Activated T-cell treated with anti-CD3 and anti-CD28 coated beads, Interleukin-2, amount 50 U/mL, for 4 hours (primary cell): ENCODE measurements at regions not wholly inside any gene's neighbourhood (a gene's known extent, or its start where the extent isn't known, plus 50 kb on each side); places are given as distances from the start of the nearest gene placed in this dataset.

Source experiments
- ATAC-seq, 2 donors: fragments of 200-7000 bp; cut with Tn5 transposase; one replicate each; pipeline ENCODE4 v1.10.0; 2021
- DNase-seq: peaks from one replicate; pipeline ENCODE4 v3.0.0-alpha.2; 2020
- H3K27me3 Mint-ChIP-seq: one replicate; pipeline ENCODE4 v1.8.0; 2021; ENCODE audit warnings: low read depth, mixed read lengths
- H3K36me3 Mint-ChIP-seq: one replicate; pipeline ENCODE4 v1.8.0; 2022; ENCODE audit warnings: mixed read lengths; ENCODE audit not compliant: insufficient read depth
- H3K4me1 Mint-ChIP-seq: one replicate; pipeline ENCODE4 v1.8.0; 2021; ENCODE audit warnings: low read depth, mixed read lengths
- H3K4me3 Mint-ChIP-seq: one replicate; pipeline ENCODE4 v1.8.0; 2021; ENCODE audit warnings: mild to moderate bottlenecking, moderate library complexity, mixed read lengths
- H3K9me3 Mint-ChIP-seq: one replicate; pipeline ENCODE4 v1.8.0; 2021; ENCODE audit warnings: mixed read lengths

DNA sequence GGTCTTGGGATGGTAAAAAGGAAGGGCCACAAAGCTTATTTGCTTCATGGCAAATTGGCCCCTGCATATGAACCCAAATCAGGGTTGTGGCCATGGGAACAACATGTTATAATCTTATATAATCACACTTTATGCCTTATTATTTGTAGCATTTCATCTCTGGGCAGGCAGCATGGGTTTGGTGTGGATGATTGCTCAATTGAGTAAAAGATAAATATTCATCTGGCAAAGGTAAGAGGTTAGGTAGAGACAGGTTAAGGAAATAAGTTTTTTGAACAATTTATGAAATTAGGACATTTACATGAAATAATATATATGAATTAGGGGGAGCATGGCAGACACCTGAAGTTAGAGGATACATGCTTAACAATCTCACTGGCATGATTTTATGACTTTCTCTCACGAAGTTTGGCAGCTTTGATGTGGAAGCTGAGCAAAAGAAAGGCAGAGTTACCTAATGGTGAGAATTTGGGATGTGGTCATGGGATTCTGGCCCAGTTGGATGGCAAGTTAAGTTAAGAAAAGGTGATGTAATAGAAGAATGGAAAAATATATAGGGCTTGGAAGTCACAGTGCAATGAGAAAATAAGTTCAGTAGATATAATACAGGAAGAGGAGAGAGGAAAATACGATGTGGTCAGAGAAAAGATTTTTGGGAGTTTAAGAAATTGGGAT, 88.1 kb upstream of the FAM3C start:
- no peaks in the 10 kb centered on the region for H3K36me3 Mint-ChIP-seq
- H3K9me3 Mint-ChIP-seq: no peaks in the 10 kb centered on the region
- ATAC-seq: no peak
- H3K27me3 Mint-ChIP-seq: peaks cover 3% of the 10 kb centered on the region
- no peak for DNase-seq
- H3K4me1 Mint-ChIP-seq: peaks cover 7% of the 10 kb centered on the region
- no peak overlapping the region for H3K4me3 Mint-ChIP-seq

- H3K4me3 Mint-ChIP-seq: no peak overlapping the region
- ATAC-seq (no peak), DNase-seq (no peak)
- H3K27me3 Mint-ChIP-seq: peaks cover 3% of the 10 kb centered on the region
- no peaks in the 10 kb centered on the region for H3K9me3 Mint-ChIP-seq
- H3K36me3 Mint-ChIP-seq: no peaks in the 10 kb centered on the region
- H3K4me1 Mint-ChIP-seq: peaks cover 5% of the 10 kb centered on the region
These were observed 84.6 kb upstream of the FAM3C start for GRCh38 chr7:121480566-121481335.

- no peaks in the 10 kb centered on the region for H3K36me3 Mint-ChIP-seq
- peaks cover 3% of the 10 kb centered on the region for H3K27me3 Mint-ChIP-seq
- ATAC-seq (no peak), DNase-seq (no peak)
- no peaks in the 10 kb centered on the region for H3K9me3 Mint-ChIP-seq
- no peak overlapping the region for H3K4me3 Mint-ChIP-seq
- H3K4me1 Mint-ChIP-seq: peaks cover 5% of the 10 kb centered on the region
These were observed 84.0 kb upstream of the FAM3C start for GRCh38 chr7:121480058-121480457.

DNA sequence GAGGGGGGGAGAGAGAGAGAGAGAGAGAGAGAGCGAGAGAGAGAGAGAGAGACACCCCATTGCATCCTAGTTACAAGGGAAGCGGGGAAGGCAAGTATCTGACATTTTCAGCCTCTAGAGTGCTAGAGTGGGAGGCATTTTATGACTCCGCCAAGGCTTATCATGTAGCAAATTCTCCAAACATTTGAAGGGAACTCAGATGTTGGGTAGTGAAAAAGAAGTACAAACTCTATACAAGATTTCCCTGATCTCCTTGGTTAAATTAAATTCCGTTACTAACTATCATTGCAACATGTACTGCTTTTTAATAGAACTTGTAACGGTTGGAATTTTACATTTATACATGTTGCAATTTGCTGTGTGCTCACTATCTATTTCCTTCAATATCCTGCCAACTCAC, 83.4 kb upstream of the FAM3C start:
- Mint-ChIP-seq H3K9me3 (no peaks in the 10 kb centered on the region), H3K36me3 (no peaks in the 10 kb centered on the region), H3K4me3 (no peak overlapping the region), H3K27me3 (peaks cover 3% of the 10 kb centered on the region), H3K4me1 (peaks cover 5% of the 10 kb centered on the region)
- DNase-seq: no peak
- no peak for ATAC-seq

DNA sequence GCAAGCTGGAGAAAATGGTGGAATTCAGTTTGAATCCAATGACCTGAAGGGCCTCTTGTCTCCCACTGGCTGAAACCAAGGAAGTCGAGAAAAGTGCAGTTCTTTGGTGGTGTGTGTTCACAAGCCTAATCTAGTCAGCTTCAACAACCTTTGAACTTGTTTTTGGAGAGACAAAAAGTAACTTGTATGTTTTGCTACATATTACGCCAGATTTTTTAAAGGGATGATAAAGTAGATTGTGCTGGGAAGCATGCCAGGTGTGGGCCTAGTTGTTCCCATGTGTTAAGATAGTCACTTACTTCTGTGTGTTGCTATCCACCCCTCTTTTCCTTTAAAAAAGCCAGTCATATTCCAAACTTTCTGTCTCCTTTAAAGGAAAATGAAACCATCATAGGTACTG, 79.7 kb upstream of the FAM3C start:
- H3K9me3 Mint-ChIP-seq: no peaks in the 10 kb centered on the region
- ATAC-seq: no peak
- no peaks in the 10 kb centered on the region for H3K4me1 Mint-ChIP-seq
- no peak overlapping the region for H3K4me3 Mint-ChIP-seq
- peaks cover 2% of the 10 kb centered on the region for H3K27me3 Mint-ChIP-seq
- DNase-seq: no peak
- no peaks in the 10 kb centered on the region for H3K36me3 Mint-ChIP-seq

GRCh38 chr7:121474301-121474673, 78.2 kb upstream of the FAM3C start:
- Mint-ChIP-seq H3K4me1 (no peaks in the 10 kb centered on the region), H3K27me3 (no peaks in the 10 kb centered on the region), H3K4me3 (no peak overlapping the region), H3K36me3 (no peaks in the 10 kb centered on the region), H3K9me3 (no peaks in the 10 kb centered on the region)
- ATAC-seq (no peak), DNase-seq (no peak)

DNA sequence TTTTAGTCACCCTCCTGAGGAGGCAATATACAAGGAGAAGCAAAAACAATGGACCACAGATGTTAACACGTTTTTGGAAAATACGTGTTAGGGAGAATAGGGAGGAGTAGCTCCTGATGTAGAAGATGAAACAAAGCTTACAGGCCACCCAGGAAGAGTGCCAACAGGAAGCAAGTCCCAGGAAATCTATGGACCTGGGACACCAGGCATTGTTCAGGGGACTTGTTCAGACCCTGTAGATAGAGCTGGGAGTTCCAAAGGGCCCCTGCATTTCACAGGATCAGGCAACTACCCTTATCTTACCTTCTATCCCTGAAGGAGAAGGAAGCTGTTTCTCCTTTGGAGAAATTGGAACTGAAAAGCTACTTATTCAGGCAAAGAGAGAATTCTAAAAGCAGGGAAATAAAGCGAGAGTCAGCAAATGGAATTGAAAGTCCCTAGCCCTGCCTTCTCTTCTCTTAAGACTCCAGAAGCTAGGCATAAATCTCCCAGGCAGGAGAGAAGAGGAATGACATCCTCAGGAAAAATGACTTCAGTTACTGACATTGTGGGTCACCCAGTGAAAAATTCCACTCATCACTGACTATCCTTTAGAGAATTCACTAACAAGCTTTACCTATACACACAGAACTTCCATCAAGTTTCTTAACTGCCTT, 77.7 kb upstream of the FAM3C start:
- Mint-ChIP-seq H3K9me3 (no peaks in the 10 kb centered on the region), H3K27me3 (no peaks in the 10 kb centered on the region), H3K4me1 (no peaks in the 10 kb centered on the region), H3K36me3 (no peaks in the 10 kb centered on the region), H3K4me3 (no peak overlapping the region)
- no peak for DNase-seq
- ATAC-seq: no peak

DNA sequence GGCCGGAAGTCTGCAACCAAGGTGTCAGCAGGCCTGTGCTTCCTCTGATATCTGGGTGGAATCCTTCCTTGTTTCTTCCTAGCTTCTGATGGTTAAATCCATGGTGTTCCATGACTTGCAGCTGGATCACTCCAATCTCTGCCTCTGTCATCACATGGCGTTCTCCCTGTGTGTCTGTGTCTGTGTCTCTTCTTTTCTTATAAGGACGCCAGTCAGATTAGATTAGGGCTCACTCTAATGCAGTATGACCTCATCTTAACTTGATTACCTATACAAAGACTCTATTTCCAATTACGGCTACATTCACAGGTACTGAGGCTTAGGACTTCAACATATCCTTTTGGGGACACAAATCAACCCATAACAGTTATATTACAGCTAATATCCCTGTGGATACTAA, 70.3 kb upstream of the FAM3C start:
- no peak overlapping the region for H3K4me3 Mint-ChIP-seq

DNA sequence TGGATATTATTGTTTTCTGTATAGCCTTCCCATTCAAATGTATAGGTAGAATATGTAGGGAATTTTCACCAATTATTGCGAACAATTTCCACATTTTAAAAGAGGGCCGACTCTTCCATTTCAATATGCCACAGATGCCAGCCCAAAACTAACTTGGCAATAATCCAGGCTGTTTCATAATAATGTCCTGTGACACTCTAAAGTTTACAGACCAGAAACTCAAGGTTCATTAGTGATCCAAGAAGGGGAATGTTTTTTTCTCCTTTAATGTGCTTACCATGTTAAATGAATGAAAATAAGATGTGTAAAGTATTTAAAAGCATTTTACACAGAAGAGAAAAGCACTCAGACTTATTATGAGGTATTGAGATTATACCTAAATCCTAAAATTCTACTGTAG, 63.0 kb upstream of the FAM3C start:
- H3K9me3 Mint-ChIP-seq: no peaks in the 10 kb centered on the region
- no peak overlapping the region for H3K4me3 Mint-ChIP-seq
- no peaks in the 10 kb centered on the region for H3K36me3 Mint-ChIP-seq
- ATAC-seq: no peak
- peaks cover 3% of the 10 kb centered on the region for H3K27me3 Mint-ChIP-seq
- no peak for DNase-seq
- H3K4me1 Mint-ChIP-seq: no peaks in the 10 kb centered on the region

More for the DNA sequence above, 70.3 kb upstream of the FAM3C start:
- no peaks in the 10 kb centered on the region for H3K4me1 Mint-ChIP-seq
- H3K27me3 Mint-ChIP-seq: no peaks in the 10 kb centered on the region
- ATAC-seq (no peak), DNase-seq (no peak)
- H3K36me3 Mint-ChIP-seq: no peaks in the 10 kb centered on the region
- H3K9me3 Mint-ChIP-seq: no peaks in the 10 kb centered on the region

GRCh38 chr7:121456785-121457359, 60.8 kb upstream of the FAM3C start:
- Mint-ChIP-seq H3K27me3 (peaks cover 3% of the 10 kb centered on the region), H3K4me1 (no peaks in the 10 kb centered on the region), H3K9me3 (peaks cover 4% of the 10 kb centered on the region), H3K36me3 (no peaks in the 10 kb centered on the region), H3K4me3 (no peak overlapping the region)
- DNase-seq (no peak), ATAC-seq (no peak)

DNA sequence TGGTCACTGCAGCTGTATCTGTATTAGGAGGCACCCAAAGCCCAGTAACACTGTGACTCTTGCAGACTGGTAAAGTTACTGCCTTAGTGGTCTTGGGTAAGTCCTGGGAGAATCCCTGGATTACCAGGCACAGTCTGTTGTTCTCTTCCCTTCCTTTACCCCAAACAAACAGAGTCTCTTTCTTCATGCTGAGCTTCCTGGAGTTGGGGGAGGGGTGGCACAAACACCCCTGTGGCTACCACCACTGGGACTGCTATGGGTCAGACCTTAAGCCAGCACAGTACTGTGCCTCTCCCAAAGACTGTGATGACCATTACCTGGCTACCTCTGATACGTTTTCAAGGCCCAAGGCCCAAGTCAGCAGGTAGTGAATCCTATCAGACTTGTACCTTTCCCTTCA, 59.9 kb upstream of the FAM3C start:
- DNase-seq (no peak), ATAC-seq (no peak)
- Mint-ChIP-seq H3K36me3 (no peaks in the 10 kb centered on the region), H3K4me3 (no peak overlapping the region), H3K27me3 (peaks cover 3% of the 10 kb centered on the region), H3K4me1 (no peaks in the 10 kb centered on the region), H3K9me3 (peaks cover 4% of the 10 kb centered on the region)

- ATAC-seq (no peak), DNase-seq (no peak)
- no peaks in the 10 kb centered on the region for H3K4me1 Mint-ChIP-seq
- no peak overlapping the region for H3K4me3 Mint-ChIP-seq
- H3K27me3 Mint-ChIP-seq: no peaks in the 10 kb centered on the region
- no peaks in the 10 kb centered on the region for H3K36me3 Mint-ChIP-seq
- H3K9me3 Mint-ChIP-seq: peaks cover 4% of the 10 kb centered on the region
These were observed 56.3 kb upstream of the FAM3C start for GRCh38 chr7:121452389-121452788.

DNA sequence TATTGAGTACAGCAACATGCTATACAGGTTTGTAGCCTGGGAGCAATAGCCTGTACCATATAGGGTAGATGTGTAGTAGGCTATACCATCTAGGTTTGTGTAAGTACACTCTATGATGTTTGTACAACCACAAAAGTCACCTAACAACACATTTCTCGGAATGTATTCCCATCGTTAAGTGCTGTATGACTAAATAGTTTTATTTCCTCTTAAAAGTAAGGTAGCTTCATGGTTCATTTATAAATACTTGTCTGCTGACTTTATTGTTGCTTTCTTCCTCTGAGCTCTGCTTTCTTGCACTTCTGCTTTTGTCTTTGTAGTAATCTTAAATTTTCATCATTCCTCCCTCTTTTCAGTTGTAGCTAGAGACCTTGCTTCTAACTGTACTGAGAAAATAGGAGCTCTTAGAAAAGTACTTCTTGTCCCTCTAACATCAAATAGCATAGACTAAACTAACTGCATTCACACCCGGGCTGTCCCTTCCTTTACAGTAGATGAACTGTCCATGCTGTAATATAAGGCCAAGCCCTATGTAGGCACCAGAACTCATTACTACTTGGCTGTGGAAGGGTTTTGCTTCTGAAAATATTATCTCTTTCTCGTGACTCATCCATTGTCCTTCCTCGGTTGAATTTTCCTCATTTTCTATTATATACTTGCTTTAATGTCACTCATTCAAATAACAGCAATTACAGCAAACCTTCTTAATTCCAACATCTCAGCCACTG, 55.4 kb upstream of the FAM3C start:
- H3K27me3 Mint-ChIP-seq: no peaks in the 10 kb centered on the region
- ATAC-seq (no peak), DNase-seq (no peak)
- no peak overlapping the region for H3K4me3 Mint-ChIP-seq
- H3K9me3 Mint-ChIP-seq: peaks cover 4% of the 10 kb centered on the region
- H3K4me1 Mint-ChIP-seq: no peaks in the 10 kb centered on the region
- H3K36me3 Mint-ChIP-seq: no peaks in the 10 kb centered on the region

- peaks cover 4% of the 10 kb centered on the region for H3K9me3 Mint-ChIP-seq
- H3K27me3 Mint-ChIP-seq: no peaks in the 10 kb centered on the region
- ATAC-seq (no peak), DNase-seq (no peak)
- H3K4me3 Mint-ChIP-seq: no peak overlapping the region
- no peaks in the 10 kb centered on the region for H3K4me1 Mint-ChIP-seq
- no peaks in the 10 kb centered on the region for H3K36me3 Mint-ChIP-seq
These were observed 54.6 kb upstream of the FAM3C start for GRCh38 chr7:121450631-121451198.
